ENCODE measurements at regions not wholly inside any gene's neighbourhood (a gene's known extent, or its start where the extent isn't known, plus 50 kb on each side); places are given as distances from the start of the nearest gene placed in this dataset.

- no peak for ATAC-seq
- CTCF ChIA-PET, result no interaction called here
- no peak overlapping the region for H3K4me3 Mint-ChIP-seq
- H3K27me3 Mint-ChIP-seq, result peaks cover 3% of the 10 kb centered on the region
- H3K4me1 Mint-ChIP-seq, result no peaks in the 10 kb centered on the region
- no peak for DNase-seq
- no peak overlapping the region for H3K27ac Mint-ChIP-seq
- peaks cover 2% of the 10 kb centered on the region for H3K36me3 Mint-ChIP-seq
- H3K9me3 Mint-ChIP-seq (ENCODE audit: low read depth), result peaks cover 15% of the 10 kb centered on the region
These were observed 121.6 kb downstream of the MSTN start for GRCh38 chr2:189940913-189941312.

DNA sequence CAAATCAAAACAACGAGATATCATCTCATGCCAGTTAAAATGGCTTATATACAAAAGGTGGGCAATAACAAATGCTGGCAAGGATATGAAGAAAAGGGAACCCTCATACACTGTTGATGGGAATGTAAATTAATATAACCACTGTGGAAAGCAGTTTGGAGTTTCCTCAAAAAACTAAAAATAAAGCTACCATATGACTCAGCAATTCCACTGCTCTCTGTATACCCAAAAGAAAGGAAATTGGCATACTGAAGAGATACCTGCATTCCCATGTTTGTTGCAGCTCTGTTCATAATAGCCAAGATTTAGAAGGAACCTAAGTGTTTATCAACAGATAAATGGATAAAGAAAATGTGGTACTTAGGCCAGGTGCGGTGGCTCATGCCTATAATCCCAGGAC, 124.8 kb downstream of the MSTN start:
- CTCF ChIA-PET, result no interaction called here
- ATAC-seq, result no peak
- H3K36me3 Mint-ChIP-seq, result peaks cover 2% of the 10 kb centered on the region

GRCh38 chr2:189933911-189934399, 128.6 kb downstream of the MSTN start:
- Mint-ChIP-seq H3K36me3 (no peaks in the 10 kb centered on the region), H3K4me3 (no peak overlapping the region), H3K27ac (no peak overlapping the region), H3K4me1 (no peaks in the 10 kb centered on the region), H3K9me3 (ENCODE audit: low read depth) (no peaks in the 10 kb centered on the region), H3K27me3 (peaks cover 4% of the 10 kb centered on the region)
- DNase-seq (no peak), ATAC-seq (no peak)
- CTCF ChIA-PET, result no interaction called here

More for the DNA sequence above, 124.8 kb downstream of the MSTN start:
- no peak overlapping the region for H3K4me3 Mint-ChIP-seq
- H3K27ac Mint-ChIP-seq, result no peak overlapping the region
- H3K27me3 Mint-ChIP-seq, result peaks cover 3% of the 10 kb centered on the region
- H3K9me3 Mint-ChIP-seq (ENCODE audit: low read depth), result peaks cover 14% of the 10 kb centered on the region
- H3K4me1 Mint-ChIP-seq, result no peaks in the 10 kb centered on the region
- DNase-seq, result no peak

- H3K4me1 Mint-ChIP-seq, result no peaks in the 10 kb centered on the region
- H3K9me3 Mint-ChIP-seq (ENCODE audit: low read depth), result no peaks in the 10 kb centered on the region
- CTCF ChIA-PET, result no interaction called here
- no peak overlapping the region for H3K4me3 Mint-ChIP-seq
- H3K36me3 Mint-ChIP-seq, result no peaks in the 10 kb centered on the region
- H3K27ac Mint-ChIP-seq, result no peak overlapping the region
- DNase-seq (no peak), ATAC-seq (no peak)
- H3K27me3 Mint-ChIP-seq, result peaks cover 7% of the 10 kb centered on the region
These were observed 129.5 kb downstream of the MSTN start for GRCh38 chr2:189933041-189933440.

DNA sequence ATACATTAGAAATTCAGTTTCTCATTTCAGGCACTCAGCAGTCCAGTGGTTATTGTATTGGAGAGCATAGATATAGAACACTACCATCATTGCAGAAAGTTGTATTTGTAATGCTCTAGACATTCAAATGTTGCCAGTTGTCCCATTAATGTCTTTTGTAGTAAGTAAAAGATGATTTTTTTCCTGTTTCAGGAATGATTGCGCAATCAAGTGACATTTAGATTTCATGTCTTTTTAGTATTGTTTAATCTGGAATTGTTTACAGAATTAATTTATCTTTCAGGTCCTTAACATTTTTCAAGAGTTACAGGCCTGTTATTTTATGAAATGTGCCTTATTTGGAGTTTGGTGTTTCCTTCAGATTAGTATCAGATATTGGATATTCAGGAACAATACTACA, 134.7 kb downstream of the MSTN start:
- no peaks in the 10 kb centered on the region for H3K9me3 Mint-ChIP-seq (ENCODE audit: low read depth)
- DNase-seq (no peak), ATAC-seq (no peak)
- H3K4me1 Mint-ChIP-seq, result no peaks in the 10 kb centered on the region
- H3K36me3 Mint-ChIP-seq, result no peaks in the 10 kb centered on the region
- H3K27me3 Mint-ChIP-seq, result peaks cover 12% of the 10 kb centered on the region
- H3K27ac Mint-ChIP-seq, result no peak overlapping the region
- H3K4me3 Mint-ChIP-seq, result no peak overlapping the region
- CTCF ChIA-PET, result no interaction called here

Data from activated CD8-positive, alpha-beta memory T cell treated with anti-CD3 and anti-CD28 coated beads, Interleukin-2, amount 10 ng/mL, durations not matched to agents 7 days and 5 days (primary cell).